GM12878 (cell line): ENCODE measurements at regions not wholly inside any gene's neighbourhood (a gene's known extent, or its start where the extent isn't known, plus 50 kb on each side); places are given as distances from the start of the nearest gene placed in this dataset.

Source experiments
- ATAC-seq: fragments of 200-7000 bp; cut with Tn5 transposase; 3 replicates; pipeline ENCODE4 v1.9.1; 2020; ENCODE audit warnings: mild to moderate bottlenecking, moderate library complexity
- BruUV-seq: library from RNA; stranded (reverse); fragments of 400-500 nt; replicated peaks from 2 replicates; lab custom pipeline; 2021; lab: Mats Ljungman, UMichigan
- CTCF ChIA-PET: fragments of 300-600 bp; sonication (Branson Sonifier 250); formaldehyde crosslinking; extraction: SDS; loops from one replicate; lab custom pipeline; 2021; ENCODE audit warnings: inconsistent platforms; lab: Yijun Ruan, JAX
- POLR2A ChIA-PET: fragments of 350-600 bp; formaldehyde crosslinking; extraction: SDS; loops from one replicate; lab custom pipeline; 2021; ENCODE audit warnings: inconsistent platforms; lab: Charles Lee
- RAD21 ChIA-PET: fragments of 300-600 bp; sonication (Branson Sonifier 250); formaldehyde crosslinking; loops from one replicate; lab custom pipeline; 2023; ENCODE audit warnings: antibody characterized with exemption; ENCODE audit not compliant: unreplicated experiment; lab: Charles Lee
- SMC1A ChIA-PET: fragments of 300-600 bp; sonication (Branson Sonifier 250); formaldehyde crosslinking; loops from one replicate; lab custom pipeline; 2023; ENCODE audit not compliant: unreplicated experiment, uncharacterized antibody; lab: Charles Lee
- DNase-seq: peaks from one replicate; pipeline ENCODE4 v3.0.0-alpha.2; 2011; ENCODE audit warnings: low read depth, low spot score
- FAIRE-seq: peaks from 3 replicates; lab custom pipeline; 2011; peaks lifted over from hg19 to GRCh38; lab: Jason Lieb, UNC
- H2AFZ ChIP-seq: 2 replicates; pipeline ENCODE4 v1.6.0; 2011; ENCODE audit warnings: low read depth, low read length, control low read depth; ENCODE audit not compliant: control insufficient read depth
- H3K27ac ChIP-seq: 2 replicates; pipeline ENCODE4 v1.5.1; 2011; ENCODE audit warnings: control low read depth; ENCODE audit not compliant: control insufficient read depth, insufficient read depth
- H3K27me3 ChIP-seq, 2 experiments: replicated peaks in 1 of 2; 2 replicates each; pipeline versions ENCODE4 v1.6.0 to v1.6.1; 2011; ENCODE audit warnings: low read length in 1 of 2; ENCODE audit not compliant: control insufficient read depth in 2 of 2, insufficient read depth in 2 of 2
- H3K36me3 ChIP-seq, 2 experiments: 2 replicates each; pipeline ENCODE4 v1.5.1; 2011; ENCODE audit warnings: low read length in 1 of 2; ENCODE audit not compliant: control insufficient read depth in 2 of 2, insufficient read depth in 2 of 2
- H3K4me1 ChIP-seq: 2 replicates; pipeline ENCODE4 v1.6.1; 2011; ENCODE audit warnings: mild to moderate bottlenecking, low read length, moderate library complexity, mixed read lengths; ENCODE audit not compliant: control insufficient read depth, insufficient read depth
- H3K4me2 ChIP-seq: 2 replicates; pipeline ENCODE4 v1.6.0; 2011; ENCODE audit warnings: control low read depth; ENCODE audit not compliant: control insufficient read depth, insufficient read depth
- H3K4me3 ChIP-seq: fragments of 200-600 bp; sonication (generic); 2 replicates; pipeline ENCODE4 v1.5.1; 2016
- H3K79me2 ChIP-seq: 2 replicates; pipeline ENCODE4 v1.6.0; 2011; ENCODE audit warnings: low read length; ENCODE audit not compliant: control insufficient read depth, insufficient read depth
- H3K9ac ChIP-seq: 2 replicates; pipeline ENCODE4 v1.8.0; 2011; ENCODE audit warnings: low read length, control low read depth, mixed read lengths; ENCODE audit not compliant: control insufficient read depth, insufficient read depth
- H3K9me3 ChIP-seq: replicated peaks from 3 replicates; pipeline ENCODE4 v1.5.1; 2011; ENCODE audit warnings: mild to moderate bottlenecking, low read length; ENCODE audit not compliant: control insufficient read depth, insufficient read depth
- H4K20me1 ChIP-seq: 2 replicates; pipeline ENCODE4 v1.6.0; 2011; ENCODE audit not compliant: control insufficient read depth, insufficient read depth
- BRCA1 ChIP-seq: IDR thresholded peaks from 2 replicates; pipeline ENCODE4 v1.6.1; 2011; ENCODE audit warnings: low read depth, low read length, improper control_type of control experiment
- CHD4 ChIP-seq: fragments of 200-600 bp; sonication (generic); IDR thresholded peaks from 2 replicates; pipeline ENCODE4 v1.6.1; 2016; ENCODE audit warnings: mild to moderate bottlenecking
- CREB1 ChIP-seq: IDR thresholded peaks from 2 replicates; pipeline ENCODE4 v1.6.1; 2012; ENCODE audit warnings: low read depth, mild to moderate bottlenecking, inconsistent platforms
- LARP7 ChIP-seq: fragments of 450-650 bp; IDR thresholded peaks from 2 replicates; pipeline ENCODE4 v1.6.1; 2017; ENCODE audit warnings: mild to moderate bottlenecking
- POLR2A ChIP-seq: IDR thresholded peaks from 2 replicates; pipeline ENCODE4 v1.6.1; 2011; ENCODE audit warnings: low read depth, mild to moderate bottlenecking, low read length
- RUNX3 ChIP-seq: IDR thresholded peaks from 2 replicates; pipeline ENCODE4 v1.6.1; 2012; ENCODE audit warnings: low read length, inconsistent platforms
- SIX5 ChIP-seq: IDR thresholded peaks from 2 replicates; pipeline ENCODE4 v1.6.1; 2011; ENCODE audit warnings: mild to moderate bottlenecking, low read depth, low read length, moderate library complexity; ENCODE audit not compliant: severe bottlenecking
- SMARCA5 ChIP-seq: fragments of 450-650 bp; IDR thresholded peaks from 2 replicates; pipeline ENCODE4 v1.6.1; 2017; ENCODE audit warnings: mild to moderate bottlenecking
- SPI1 ChIP-seq: IDR thresholded peaks from 2 replicates; pipeline ENCODE4 v1.6.1; 2011; ENCODE audit warnings: low read depth, mild to moderate bottlenecking, low read length, moderate library complexity, borderline replicate concordance; ENCODE audit not compliant: insufficient read depth
- SREBF1 ChIP-seq: IDR thresholded peaks from 2 replicates; pipeline ENCODE4 v1.6.1; 2012; ENCODE audit warnings: mild to moderate bottlenecking, low read length
- YBX1 ChIP-seq: fragments of 450-650 bp; IDR thresholded peaks from 2 replicates; pipeline ENCODE4 v1.6.1; 2016; ENCODE audit warnings: antibody characterized with exemption
- ZNF384 ChIP-seq: IDR thresholded peaks from 2 replicates; pipeline ENCODE4 v1.6.1; 2012; ENCODE audit warnings: low read depth, mild to moderate bottlenecking, low read length, improper control_type of control experiment, borderline replicate concordance
- WGBS: methylation state at CpG from one replicate; pipeline ENCODE4 v1.1.6; 2016; ENCODE audit warnings: low lambda C conversion rate; ENCODE audit not compliant: insufficient replicate concordance, insufficient coverage; ENCODE audit errors: missing lambda C conversion rate; 5-methylcytosine and 5-hydroxymethylcytosine counted together
- in situ Hi-C: fragments of 300-500 bp; cut with MboI; formaldehyde crosslinking; loops from 9 replicates; pipeline ENCODE4 v1.14.3; 2018; ENCODE audit warnings: mixed read lengths
- intact Hi-C: fragments of 100-400 bp; cut with micrococcal nuclease; formaldehyde crosslinking; loops from one replicate; pipeline ENCODE4 v1.14.2; 2022; ENCODE audit not compliant: unreplicated experiment
- TF ChIP-seq, protein P1 (sequence below): IDR thresholded peaks from 2 replicates; pipeline ENCODE4 v1.6.1; 2012; ENCODE audit warnings: low read length, inconsistent platforms
- TF ChIP-seq, protein P2 (sequence below): fragments of 450-650 bp; IDR thresholded peaks from 2 replicates; pipeline ENCODE4 v1.6.1; 2016; ENCODE audit warnings: mild to moderate bottlenecking

DNA sequence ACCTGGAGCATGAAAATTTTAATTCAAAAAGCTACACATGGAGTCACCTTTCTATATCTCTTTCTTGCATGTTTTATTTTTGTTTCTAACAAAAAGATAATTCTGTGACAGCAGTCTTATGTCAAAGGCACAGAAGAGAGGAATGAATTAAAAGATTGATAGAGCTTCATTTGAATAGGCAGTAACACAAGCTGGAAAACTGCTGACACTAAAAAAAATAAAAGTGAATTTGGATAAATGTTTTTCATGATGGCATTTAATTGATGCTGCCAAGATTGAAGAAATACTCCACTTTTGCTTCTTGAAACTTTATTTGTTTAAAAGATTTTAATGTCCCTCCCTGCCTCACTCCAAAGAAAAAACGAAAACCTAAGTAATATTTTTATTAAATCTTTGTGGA is 887.4 kb downstream of the PLA2G4A start:
- Histone ChIP-seq H3K9me3 (no peaks in the 10 kb centered on the region), H3K9ac (no peak overlapping the region), H3K79me2 (no peaks in the 10 kb centered on the region), H3K27me3 (no peaks in the 10 kb centered on the region), H2AFZ (no peak overlapping the region), H3K4me1 (no peaks in the 10 kb centered on the region), H3K27ac (no peak overlapping the region), H3K4me3 (no peak overlapping the region)
- no TSS peak for BruUV-seq
- DNase-seq (no peak), FAIRE-seq (no peak)
- intact Hi-C loops, result no loop called here
- WGBS, result 0% methylated on average over 1 of the region's 1 CpG
- POLR2A ChIA-PET, result no interaction called here
- TF ChIP-seq SPI1 (no peak), SREBF1 (no peak), SIX5 (no peak)
- TF ChIP-seq, all 136 proteins: peak for 0
- no peak for ATAC-seq
- in situ Hi-C loops, result no loop called here
- Histone ChIP-seq H4K20me1 (no peaks in the 10 kb centered on the region), H3K36me3 (no peaks in the 10 kb centered on the region), H3K4me2 (no peak overlapping the region)
- CTCF ChIA-PET, result no interaction called here
- RAD21 ChIA-PET, result no interaction called here
- SMC1A ChIA-PET, result no interaction called here

DNA sequence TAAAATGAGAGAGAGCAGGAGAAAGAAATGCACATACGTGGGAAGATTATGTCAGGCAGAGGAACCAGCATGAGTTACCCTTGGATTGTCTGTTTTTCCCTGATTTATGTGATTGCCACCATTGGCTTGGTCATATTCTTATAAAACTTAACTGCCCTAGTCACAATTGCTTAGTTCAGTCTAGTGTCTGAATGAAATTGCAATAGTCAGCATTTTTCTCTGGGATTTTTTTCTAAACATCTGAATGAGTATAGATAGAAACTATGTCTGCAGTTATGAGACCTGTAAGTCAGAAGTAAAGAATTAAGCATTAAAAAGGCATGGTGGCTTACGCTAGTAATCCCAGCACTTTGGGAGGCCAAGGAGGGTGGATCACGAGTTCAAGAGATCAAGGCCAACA is 889.8 kb downstream of the PLA2G4A start:
- DNase-seq (no peak), FAIRE-seq (no peak), ATAC-seq (no peak)
- WGBS, result 31% methylated on average over 3 of the region's 3 CpGs
- CTCF ChIA-PET, result no interaction called here
- Histone ChIP-seq H3K27me3 (no peaks in the 10 kb centered on the region), H3K9ac (no peak overlapping the region), H3K27ac (no peak overlapping the region), H3K4me3 (no peak overlapping the region), H3K36me3 (no peaks in the 10 kb centered on the region), H3K79me2 (no peaks in the 10 kb centered on the region), H3K4me1 (no peaks in the 10 kb centered on the region), H3K4me2 (no peak overlapping the region), H2AFZ (no peak overlapping the region), H3K9me3 (no peaks in the 10 kb centered on the region), H4K20me1 (no peaks in the 10 kb centered on the region)
- RAD21 ChIA-PET, result no interaction called here
- intact Hi-C loops (no loop called here), in situ Hi-C loops (no loop called here)
- BruUV-seq, result no TSS peak
- POLR2A ChIA-PET, result no interaction called here
- SMC1A ChIA-PET, result no interaction called here
- TF ChIP-seq YBX1 (no peak), LARP7 (no peak), POLR2A (no peak), CREB1 (no peak), RUNX3 (no peak), CHD4 (no peak), ZNF384 (no peak), BRCA1 (no peak), SMARCA5 (no peak)
- TF ChIP-seq, protein P1, sequence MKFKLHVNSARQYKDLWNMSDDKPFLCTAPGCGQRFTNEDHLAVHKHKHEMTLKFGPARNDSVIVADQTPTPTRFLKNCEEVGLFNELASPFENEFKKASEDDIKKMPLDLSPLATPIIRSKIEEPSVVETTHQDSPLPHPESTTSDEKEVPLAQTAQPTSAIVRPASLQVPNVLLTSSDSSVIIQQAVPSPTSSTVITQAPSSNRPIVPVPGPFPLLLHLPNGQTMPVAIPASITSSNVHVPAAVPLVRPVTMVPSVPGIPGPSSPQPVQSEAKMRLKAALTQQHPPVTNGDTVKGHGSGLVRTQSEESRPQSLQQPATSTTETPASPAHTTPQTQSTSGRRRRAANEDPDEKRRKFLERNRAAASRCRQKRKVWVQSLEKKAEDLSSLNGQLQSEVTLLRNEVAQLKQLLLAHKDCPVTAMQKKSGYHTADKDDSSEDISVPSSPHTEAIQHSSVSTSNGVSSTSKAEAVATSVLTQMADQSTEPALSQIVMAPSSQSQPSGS, result no peak
- TF ChIP-seq, protein P2, sequence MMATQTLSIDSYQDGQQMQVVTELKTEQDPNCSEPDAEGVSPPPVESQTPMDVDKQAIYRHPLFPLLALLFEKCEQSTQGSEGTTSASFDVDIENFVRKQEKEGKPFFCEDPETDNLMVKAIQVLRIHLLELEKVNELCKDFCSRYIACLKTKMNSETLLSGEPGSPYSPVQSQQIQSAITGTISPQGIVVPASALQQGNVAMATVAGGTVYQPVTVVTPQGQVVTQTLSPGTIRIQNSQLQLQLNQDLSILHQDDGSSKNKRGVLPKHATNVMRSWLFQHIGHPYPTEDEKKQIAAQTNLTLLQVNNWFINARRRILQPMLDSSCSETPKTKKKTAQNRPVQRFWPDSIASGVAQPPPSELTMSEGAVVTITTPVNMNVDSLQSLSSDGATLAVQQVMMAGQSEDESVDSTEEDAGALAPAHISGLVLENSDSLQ, result no peak
